ENCODE measurements at regions not wholly inside any gene's neighbourhood (a gene's known extent, or its start where the extent isn't known, plus 50 kb on each side); places are given as distances from the start of the nearest gene placed in this dataset.

GRCh38 chr6:50995036-50995435, 176.4 kb downstream of the TFAP2B start:
- no peak for TF ChIP-seq BHLHE40 (IDR thresholded peaks at IDR 0.05; ENCODE audit: borderline replicate concordance)
- TF ChIP-seq TARDBP (IDR thresholded peaks at IDR 0.05), result no peak
- TF ChIP-seq SUZ12 (IDR thresholded peaks at IDR 0.05), result no peak
- TF ChIP-seq SP1 (IDR thresholded peaks at IDR 0.05), result no peak
- TF ChIP-seq LEF1 (IDR thresholded peaks at IDR 0.05; ENCODE audit: borderline replicate concordance), result no peak
- no peak for TF ChIP-seq NFRKB (IDR thresholded peaks at IDR 0.05)
- no peak for TF ChIP-seq ELF4 (IDR thresholded peaks at IDR 0.05)
